Neural cell (in vitro differentiated cells): ENCODE measurements at regions not wholly inside any gene's neighbourhood (a gene's known extent, or its start where the extent isn't known, plus 50 kb on each side); places are given as distances from the start of the nearest gene placed in this dataset.

Experiments used
- H2AFZ ChIP-seq: fragments of 200-600, 300-800 bp; sonication (generic), shearing (Covaris generic); 2 replicates; pipeline ENCODE4 v1.6.0; 2014; ENCODE audit warnings: low read depth, mild to moderate bottlenecking, antibody characterized with exemption, low read length, moderate library complexity
- H3F3A ChIP-seq: fragments of 200-600 bp; shearing (Covaris generic); 2 replicates; pipeline ENCODE4 v1.6.1; 2016; ENCODE audit warnings: mild to moderate bottlenecking, moderate library complexity, mixed read lengths, antibody characterized with exemption, low read length; ENCODE audit not compliant: insufficient read depth, poor library complexity, severe bottlenecking
- H3K27ac ChIP-seq: fragments of 200-600, 300-800 bp; sonication (generic), shearing (Covaris generic); 2 replicates; pipeline ENCODE4 v1.5.1; 2014; ENCODE audit warnings: mild to moderate bottlenecking, low read length, moderate library complexity
- H3K27me3 ChIP-seq: fragments of 300-800, 200-600 bp; sonication (generic), shearing (Covaris generic); 2 replicates; pipeline ENCODE4 v1.6.0; 2014; ENCODE audit warnings: mild to moderate bottlenecking, low read depth, low read length, moderate library complexity; ENCODE audit not compliant: insufficient read depth
- H3K36me3 ChIP-seq: fragments of 300-800, 200-600 bp; sonication (generic), shearing (Covaris generic); 2 replicates; pipeline ENCODE4 v1.5.1; 2014; ENCODE audit warnings: mild to moderate bottlenecking, antibody characterized with exemption, low read length, moderate library complexity; ENCODE audit not compliant: insufficient read depth
- H3K4me2 ChIP-seq: fragments of 300-800, 200-600 bp; sonication (generic), shearing (Covaris generic); 2 replicates; pipeline ENCODE4 v1.6.0; 2014; ENCODE audit warnings: mild to moderate bottlenecking, low read length
- H3K4me3 ChIP-seq: fragments of 300-800, 200-600 bp; sonication (generic), shearing (Covaris generic); 2 replicates; pipeline ENCODE4 v1.5.1; 2014; ENCODE audit warnings: mild to moderate bottlenecking, low read length, moderate library complexity
- H3K79me2 ChIP-seq: fragments of 200-600 bp; shearing (Covaris generic); replicated peaks from 2 replicates; pipeline ENCODE4 v1.6.0; 2014; ENCODE audit warnings: mild to moderate bottlenecking, low read length, moderate library complexity; ENCODE audit not compliant: insufficient read depth
- H3K9ac ChIP-seq: fragments of 300-800, 200-600 bp; sonication (generic), shearing (Covaris generic); 2 replicates; pipeline ENCODE4 v1.6.1; 2016; ENCODE audit warnings: mild to moderate bottlenecking, low read length, mixed read lengths
- H3K9me2 ChIP-seq: fragments of 200-600 bp; shearing (Covaris generic); 2 replicates; pipeline ENCODE4 v1.6.1; 2016; ENCODE audit warnings: mild to moderate bottlenecking, low read length, mixed read lengths; ENCODE audit not compliant: insufficient read depth
- H3K9me3 ChIP-seq: fragments of 200-600, 300-800 bp; sonication (generic), shearing (Covaris generic); 2 replicates; pipeline ENCODE4 v1.6.1; 2016; ENCODE audit warnings: mild to moderate bottlenecking, mixed run types, low read length, moderate library complexity, mixed read lengths
- H4K20me1 ChIP-seq: fragments of 200-600 bp; shearing (Covaris generic); 2 replicates; pipeline ENCODE4 v1.6.1; 2016; ENCODE audit warnings: mild to moderate bottlenecking, mixed run types; ENCODE audit not compliant: insufficient read depth
- EP300 ChIP-seq: fragments of 450-650 bp; conservative IDR thresholded peaks from 2 replicates; pipeline ENCODE4 v1.6.1; 2014; ENCODE audit warnings: antibody characterized with exemption, mild to moderate bottlenecking, moderate library complexity; ENCODE audit not compliant: poor library complexity, severe bottlenecking
- EZH2 ChIP-seq: fragments of 200-600, 300-800 bp; shearing (Covaris generic), sonication (generic); IDR thresholded peaks from 2 replicates; pipeline ENCODE4 v1.6.1; 2014; ENCODE audit warnings: antibody characterized with exemption, low read length, borderline replicate concordance, mild to moderate bottlenecking; ENCODE audit not compliant: insufficient read depth, poor library complexity, severe bottlenecking
- MXI1 ChIP-seq: fragments of 450-650 bp; conservative IDR thresholded peaks from 2 replicates; pipeline ENCODE4 v1.6.1; 2014; ENCODE audit warnings: antibody characterized with exemption, mild to moderate bottlenecking; ENCODE audit not compliant: poor library complexity, severe bottlenecking
- POLR2AphosphoS5 ChIP-seq: IDR thresholded peaks from 2 replicates; pipeline ENCODE4 v1.6.1; 2012
- RAD21 ChIP-seq: fragments of 450-650 bp; conservative IDR thresholded peaks from 2 replicates; pipeline ENCODE4 v1.6.1; 2014; ENCODE audit warnings: antibody characterized with exemption, mild to moderate bottlenecking, moderate library complexity
- SMC3 ChIP-seq: fragments of 450-650 bp; conservative IDR thresholded peaks from 2 replicates; pipeline ENCODE4 v1.6.1; 2014; ENCODE audit warnings: antibody characterized with exemption, mild to moderate bottlenecking, moderate library complexity; ENCODE audit not compliant: poor library complexity
- TAF1 ChIP-seq: IDR thresholded peaks from 2 replicates; pipeline ENCODE4 v1.6.1; 2012; ENCODE audit warnings: low read depth
- TF ChIP-seq, protein P1 (sequence below): fragments of 450-650 bp; IDR thresholded peaks from 2 replicates; pipeline ENCODE4 v1.5.1; 2014; ENCODE audit warnings: antibody characterized with exemption, mild to moderate bottlenecking, moderate library complexity; ENCODE audit not compliant: poor library complexity, severe bottlenecking
- TF ChIP-seq, protein P2 (sequence below): IDR thresholded peaks from 2 replicates; pipeline ENCODE4 v1.6.1; 2012; ENCODE audit warnings: borderline replicate concordance

DNA sequence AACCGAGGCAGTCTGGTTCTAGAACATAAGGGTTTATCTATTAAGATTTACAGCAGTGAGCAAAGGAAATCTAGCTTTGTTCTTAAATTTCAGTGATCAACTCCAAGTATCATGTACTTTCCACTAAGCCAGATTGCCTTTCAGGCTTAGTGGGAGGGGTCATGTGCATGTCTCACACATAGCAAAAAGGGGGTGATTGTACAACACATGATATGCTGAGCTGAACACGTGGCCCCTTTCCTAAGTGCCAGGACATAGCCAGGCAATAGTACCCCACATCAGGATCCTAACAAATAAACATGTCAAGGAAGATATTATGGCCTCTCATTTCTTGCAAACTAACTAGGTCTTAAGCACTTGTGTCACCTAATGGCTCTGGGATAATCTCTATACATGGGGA lies 347.2 kb downstream of the C12orf75 start:
- Histone ChIP-seq H3K4me2 (no peak overlapping the region), H3K9ac (no peak overlapping the region), H3K79me2 (no peaks in the 10 kb centered on the region), H3K27me3 (no peaks in the 10 kb centered on the region), H4K20me1 (no peaks in the 10 kb centered on the region), H3F3A (no peaks in the 10 kb centered on the region), H2AFZ (no peak overlapping the region), H3K27ac (no peak overlapping the region), H3K4me3 (no peak overlapping the region), H3K9me2 (no peaks in the 10 kb centered on the region), H3K9me3 (no peaks in the 10 kb centered on the region), H3K36me3 (no peaks in the 10 kb centered on the region)
- no peak for TF ChIP-seq TAF1
- TF ChIP-seq EP300: no peak
- no peak for TF ChIP-seq SMC3
- TF ChIP-seq, protein P1, sequence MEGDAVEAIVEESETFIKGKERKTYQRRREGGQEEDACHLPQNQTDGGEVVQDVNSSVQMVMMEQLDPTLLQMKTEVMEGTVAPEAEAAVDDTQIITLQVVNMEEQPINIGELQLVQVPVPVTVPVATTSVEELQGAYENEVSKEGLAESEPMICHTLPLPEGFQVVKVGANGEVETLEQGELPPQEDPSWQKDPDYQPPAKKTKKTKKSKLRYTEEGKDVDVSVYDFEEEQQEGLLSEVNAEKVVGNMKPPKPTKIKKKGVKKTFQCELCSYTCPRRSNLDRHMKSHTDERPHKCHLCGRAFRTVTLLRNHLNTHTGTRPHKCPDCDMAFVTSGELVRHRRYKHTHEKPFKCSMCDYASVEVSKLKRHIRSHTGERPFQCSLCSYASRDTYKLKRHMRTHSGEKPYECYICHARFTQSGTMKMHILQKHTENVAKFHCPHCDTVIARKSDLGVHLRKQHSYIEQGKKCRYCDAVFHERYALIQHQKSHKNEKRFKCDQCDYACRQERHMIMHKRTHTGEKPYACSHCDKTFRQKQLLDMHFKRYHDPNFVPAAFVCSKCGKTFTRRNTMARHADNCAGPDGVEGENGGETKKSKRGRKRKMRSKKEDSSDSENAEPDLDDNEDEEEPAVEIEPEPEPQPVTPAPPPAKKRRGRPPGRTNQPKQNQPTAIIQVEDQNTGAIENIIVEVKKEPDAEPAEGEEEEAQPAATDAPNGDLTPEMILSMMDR: no peak
- TF ChIP-seq POLR2AphosphoS5: no peak
- no peak for TF ChIP-seq EZH2
- TF ChIP-seq MXI1: no peak

DNA sequence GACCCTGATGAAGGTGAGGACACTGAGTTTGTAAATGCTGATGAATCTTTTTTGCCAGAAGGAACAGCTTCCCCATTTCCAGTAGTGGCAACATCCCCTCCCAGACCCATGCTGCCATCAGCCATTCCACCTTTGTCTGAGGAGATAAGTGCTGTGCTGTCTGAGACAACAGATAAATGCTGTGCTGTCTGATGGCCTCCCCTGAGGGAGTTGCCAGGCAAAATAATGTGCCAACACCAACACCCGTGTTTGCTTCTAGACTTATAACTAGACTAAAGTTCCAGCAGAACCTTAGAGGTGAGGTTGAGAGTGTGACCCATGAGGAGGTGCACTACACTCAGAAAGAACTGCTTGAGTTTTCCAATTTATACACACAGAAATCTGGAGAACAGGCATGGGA lies 349.5 kb downstream of the C12orf75 start:
- no peak overlapping the region for H3K4me2 ChIP-seq
- no peaks in the 10 kb centered on the region for H4K20me1 ChIP-seq
- H3K9me3 ChIP-seq: no peaks in the 10 kb centered on the region
- no peaks in the 10 kb centered on the region for H3F3A ChIP-seq
- TF ChIP-seq POLR2AphosphoS5 (no peak), MXI1 (no peak), SMC3 (no peak), EP300 (no peak), RAD21 (no peak), EZH2 (no peak), TAF1 (no peak)
- TF ChIP-seq, protein P2, sequence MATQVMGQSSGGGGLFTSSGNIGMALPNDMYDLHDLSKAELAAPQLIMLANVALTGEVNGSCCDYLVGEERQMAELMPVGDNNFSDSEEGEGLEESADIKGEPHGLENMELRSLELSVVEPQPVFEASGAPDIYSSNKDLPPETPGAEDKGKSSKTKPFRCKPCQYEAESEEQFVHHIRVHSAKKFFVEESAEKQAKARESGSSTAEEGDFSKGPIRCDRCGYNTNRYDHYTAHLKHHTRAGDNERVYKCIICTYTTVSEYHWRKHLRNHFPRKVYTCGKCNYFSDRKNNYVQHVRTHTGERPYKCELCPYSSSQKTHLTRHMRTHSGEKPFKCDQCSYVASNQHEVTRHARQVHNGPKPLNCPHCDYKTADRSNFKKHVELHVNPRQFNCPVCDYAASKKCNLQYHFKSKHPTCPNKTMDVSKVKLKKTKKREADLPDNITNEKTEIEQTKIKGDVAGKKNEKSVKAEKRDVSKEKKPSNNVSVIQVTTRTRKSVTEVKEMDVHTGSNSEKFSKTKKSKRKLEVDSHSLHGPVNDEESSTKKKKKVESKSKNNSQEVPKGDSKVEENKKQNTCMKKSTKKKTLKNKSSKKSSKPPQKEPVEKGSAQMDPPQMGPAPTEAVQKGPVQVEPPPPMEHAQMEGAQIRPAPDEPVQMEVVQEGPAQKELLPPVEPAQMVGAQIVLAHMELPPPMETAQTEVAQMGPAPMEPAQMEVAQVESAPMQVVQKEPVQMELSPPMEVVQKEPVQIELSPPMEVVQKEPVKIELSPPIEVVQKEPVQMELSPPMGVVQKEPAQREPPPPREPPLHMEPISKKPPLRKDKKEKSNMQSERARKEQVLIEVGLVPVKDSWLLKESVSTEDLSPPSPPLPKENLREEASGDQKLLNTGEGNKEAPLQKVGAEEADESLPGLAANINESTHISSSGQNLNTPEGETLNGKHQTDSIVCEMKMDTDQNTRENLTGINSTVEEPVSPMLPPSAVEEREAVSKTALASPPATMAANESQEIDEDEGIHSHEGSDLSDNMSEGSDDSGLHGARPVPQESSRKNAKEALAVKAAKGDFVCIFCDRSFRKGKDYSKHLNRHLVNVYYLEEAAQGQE: no peak
- TF ChIP-seq, protein P1: no peak
- H3K9me2 ChIP-seq: no peaks in the 10 kb centered on the region
- no peaks in the 10 kb centered on the region for H3K36me3 ChIP-seq
- no peaks in the 10 kb centered on the region for H3K27me3 ChIP-seq
- no peak overlapping the region for H3K4me3 ChIP-seq
- no peak overlapping the region for H3K9ac ChIP-seq
- no peak overlapping the region for H2AFZ ChIP-seq
- no peaks in the 10 kb centered on the region for H3K79me2 ChIP-seq
- H3K27ac ChIP-seq: no peak overlapping the region
